Stimulated activated CD4-positive, alpha-beta T cell treated with anti-CD3 and anti-CD28 coated beads, Interleukin-4, amount 100 ng/mL, for 48 hours (primary cell): ENCODE measurements at regions not wholly inside any gene's neighbourhood (a gene's known extent, or its start where the extent isn't known, plus 50 kb on each side); places are given as distances from the start of the nearest gene placed in this dataset.

Experiments
- DNase-seq, 2 donors: peaks; one replicate each; pipeline ENCODE4 v3.0.0-alpha.2; 2020; ENCODE audit warnings: low read depth in 2 of 2

DNA sequence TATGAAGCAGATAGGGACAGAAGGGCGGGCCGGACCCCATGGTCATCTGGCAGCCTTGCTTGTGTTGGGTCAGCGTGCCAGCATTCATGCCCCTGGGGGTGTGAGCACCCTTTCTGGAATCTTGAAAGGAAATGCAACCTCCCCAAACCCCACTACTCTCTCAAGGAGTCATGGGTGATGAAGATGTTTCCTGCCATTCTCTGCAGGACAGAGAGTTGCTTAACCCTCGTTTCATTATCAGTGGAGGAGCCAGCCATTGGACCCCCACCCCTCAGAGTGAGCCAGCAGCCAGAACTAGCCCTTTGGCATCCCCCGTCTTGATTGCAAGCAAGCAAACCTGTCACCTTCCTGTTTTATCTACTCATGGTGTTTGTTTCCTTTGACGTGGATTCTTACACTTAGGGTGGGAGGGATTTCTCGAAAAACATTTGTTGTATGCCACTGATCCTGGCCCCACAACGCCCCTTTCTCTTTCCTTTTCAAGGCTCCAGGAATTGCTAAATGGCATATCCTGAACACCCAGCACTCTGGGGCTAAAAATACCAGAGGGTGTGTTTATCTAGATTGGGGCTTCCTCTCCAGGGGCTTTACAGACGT, 258.3 kb downstream of the ETS1 start:
- DNase-seq: no peak

DNA sequence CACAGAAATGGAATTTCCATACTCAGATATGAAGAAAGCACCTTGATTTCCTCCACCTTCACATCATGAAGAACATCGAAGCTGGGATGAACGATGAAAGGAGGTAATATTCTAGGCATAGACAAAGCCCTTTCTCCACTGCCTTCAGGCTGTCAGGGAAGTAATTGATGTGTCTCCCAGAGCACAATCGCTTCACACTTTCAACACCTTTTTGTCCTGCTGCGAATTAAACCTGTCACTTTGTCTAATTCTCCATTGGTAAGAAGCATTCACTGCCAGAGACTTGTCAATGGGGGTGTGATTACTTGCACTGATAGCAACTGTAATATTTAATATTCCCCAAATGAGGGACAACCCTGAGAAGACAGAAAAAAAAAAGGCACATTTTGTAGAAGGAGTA, 260.1 kb downstream of the ETS1 start:
- DNase-seq: no peak

DNA sequence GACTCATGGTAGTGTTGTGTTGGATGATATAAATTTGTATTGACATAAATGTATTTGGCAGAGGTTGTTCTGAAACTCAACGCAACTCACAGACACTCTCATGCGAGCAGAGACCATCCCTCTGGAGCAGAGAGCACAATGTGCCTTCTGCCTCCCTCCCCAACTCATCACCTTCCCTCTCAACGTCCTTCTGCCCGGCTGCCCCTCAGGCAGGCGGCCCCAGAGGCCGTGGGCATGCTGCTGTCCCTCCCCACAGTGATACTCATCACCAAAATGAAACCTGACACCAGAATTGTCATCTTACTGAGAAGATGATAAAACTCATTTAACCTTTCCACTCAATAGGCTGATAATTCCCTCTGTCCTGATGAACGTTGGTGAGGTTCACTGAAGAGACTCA, 260.6 kb downstream of the ETS1 start:
- no peak for DNase-seq

DNA sequence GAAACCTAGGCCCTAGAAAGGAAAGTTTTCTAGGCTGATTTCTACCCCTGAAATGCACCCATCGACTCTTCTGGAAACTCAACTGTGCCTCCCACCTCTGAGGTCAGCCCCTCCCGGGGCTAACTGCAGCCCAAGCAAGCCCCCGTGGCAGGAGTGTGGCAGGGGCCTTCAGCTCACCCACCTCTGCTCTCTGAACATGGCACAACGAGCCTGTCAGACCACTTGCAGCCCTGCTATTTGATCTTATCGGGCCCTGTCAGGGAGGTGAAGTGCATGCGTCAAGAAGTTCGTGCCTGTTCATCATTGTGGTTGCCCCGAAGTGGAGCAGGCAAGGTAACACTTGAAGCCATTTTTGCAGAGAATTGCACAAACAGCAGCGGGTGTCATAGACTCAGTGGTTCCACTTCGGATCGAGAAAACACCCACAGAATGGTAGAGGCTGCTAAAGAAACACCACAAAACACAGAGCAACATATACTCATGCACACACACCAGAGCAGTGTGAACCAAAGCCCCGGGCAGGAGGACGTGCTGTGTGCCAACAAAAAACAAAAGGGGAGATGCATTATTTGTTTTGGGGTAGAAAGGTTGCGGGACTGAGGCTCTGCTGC, 262.7 kb downstream of the ETS1 start:
- DNase-seq: peak; percentile 55 to 74

DNA sequence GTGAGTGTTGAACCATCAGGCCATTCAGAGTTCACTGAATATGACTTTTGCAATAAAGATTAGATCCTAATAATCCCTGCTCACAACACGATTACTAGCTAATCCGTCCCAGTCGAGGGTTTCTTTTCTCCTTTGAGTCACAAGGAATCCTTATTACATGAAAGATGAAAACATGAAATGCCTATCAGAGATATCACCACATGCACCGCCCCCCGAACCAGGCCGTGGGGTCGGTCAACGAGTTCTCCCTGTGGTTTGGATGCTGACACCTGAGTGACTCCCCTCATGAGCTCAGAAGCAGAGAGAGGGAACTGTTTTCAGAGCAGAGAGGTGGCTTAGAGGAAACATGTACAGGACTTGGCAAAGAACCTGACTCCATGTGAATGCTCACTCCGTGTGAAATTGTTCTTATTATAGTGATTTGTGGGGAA, 263.3 kb downstream of the ETS1 start:
- no peak for DNase-seq

DNA sequence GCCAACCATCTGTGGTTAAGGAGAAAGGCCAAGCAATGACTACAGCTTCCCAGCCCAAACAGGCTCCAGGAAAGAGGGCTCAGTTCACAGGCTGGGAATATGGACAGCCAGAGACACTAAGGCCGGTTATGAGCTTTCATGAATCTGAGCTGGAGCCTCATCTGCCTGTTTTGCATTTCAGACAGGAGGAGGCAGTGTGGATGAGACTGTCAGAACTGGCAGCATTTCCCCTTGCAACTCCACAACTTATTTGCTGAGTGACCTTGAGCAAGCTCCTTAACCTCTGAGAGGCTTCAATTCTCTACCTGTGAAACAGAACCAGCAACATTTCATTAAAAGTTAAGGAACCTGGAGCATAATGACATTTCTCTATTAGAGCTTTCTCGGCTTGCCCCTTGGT, 264.0 kb downstream of the ETS1 start:
- no peak for DNase-seq

DNA sequence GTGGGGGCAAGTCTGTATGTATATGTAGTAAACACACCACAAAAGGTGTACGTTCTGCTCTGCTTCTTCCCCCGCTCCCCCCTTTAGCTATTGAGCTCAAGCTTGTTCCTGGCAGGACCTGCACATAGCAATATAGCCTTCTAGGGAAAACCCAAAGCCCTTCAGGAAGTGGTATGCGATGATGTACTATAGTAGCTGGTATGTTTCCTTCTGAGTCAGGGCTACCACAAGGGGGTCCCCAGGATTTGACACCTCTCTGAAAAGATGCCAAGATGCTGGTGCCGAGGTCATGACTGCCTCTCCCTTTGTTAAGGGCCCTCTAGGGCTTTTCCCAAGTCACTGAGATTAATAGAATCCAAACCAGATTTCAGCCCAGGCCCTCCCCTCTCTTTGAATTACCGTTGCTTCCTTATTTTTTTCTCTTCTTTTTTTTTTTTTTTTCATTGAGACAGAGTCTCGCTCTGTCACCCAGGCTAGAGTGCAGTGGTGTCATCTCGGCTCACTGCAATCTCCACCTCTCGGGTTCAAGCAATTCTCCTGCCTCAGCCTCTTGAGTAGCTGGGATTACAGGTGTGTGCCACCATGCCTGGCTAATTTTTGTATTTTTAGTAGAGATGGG, 268.4 kb downstream of the ETS1 start:
- peak in 1 of 2 donors; percentile 74 for DNase-seq

DNA sequence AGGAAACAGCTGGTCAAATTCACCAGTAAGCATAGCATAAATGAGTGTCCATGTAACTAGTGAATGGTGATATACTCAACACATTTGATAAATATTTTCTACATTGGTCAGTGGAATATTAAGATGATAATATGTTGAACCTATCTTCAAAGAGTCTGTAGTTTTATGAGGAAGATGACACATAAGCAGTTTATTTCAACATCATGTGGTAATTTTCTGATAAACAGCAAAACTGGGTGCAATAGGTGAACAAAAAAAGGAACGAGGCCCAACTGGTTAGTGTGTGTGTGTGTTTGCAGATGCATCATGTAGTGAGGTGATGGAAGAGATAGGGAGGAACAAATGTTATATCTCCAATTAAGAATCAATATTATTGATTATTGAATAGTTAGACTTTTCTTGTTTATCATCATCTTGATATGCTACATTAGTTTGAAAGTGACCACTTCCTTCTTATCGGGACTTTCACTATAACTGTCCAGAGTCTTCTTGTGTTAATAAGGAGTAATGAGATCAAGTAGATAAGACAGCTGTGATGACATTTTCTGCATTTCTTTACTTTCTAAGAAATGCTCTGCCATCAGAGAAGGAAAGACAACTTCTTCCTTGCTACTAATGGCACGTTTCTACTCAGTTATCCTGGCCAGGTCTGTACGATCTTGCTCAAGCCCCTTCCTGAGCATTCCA, 270.7 kb downstream of the ETS1 start:
- no peak for DNase-seq

DNA sequence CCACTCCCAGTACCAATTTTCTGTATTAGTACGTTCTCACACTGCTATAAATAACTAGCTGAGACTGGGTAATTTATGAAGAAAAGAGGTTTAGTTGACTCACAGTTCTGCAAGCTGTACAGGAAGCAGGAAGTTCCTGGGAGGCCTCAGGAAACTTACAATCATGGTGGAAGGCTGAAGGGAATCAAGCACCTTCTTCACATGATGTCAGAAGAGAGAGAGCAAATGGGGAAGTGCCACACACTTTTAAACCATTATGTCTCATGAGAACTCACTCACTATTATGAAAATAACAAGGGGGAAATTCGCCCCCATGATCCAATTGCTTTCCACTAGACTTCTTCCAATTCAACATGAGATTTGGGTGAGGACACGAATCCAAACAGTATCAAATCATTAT, 271.4 kb downstream of the ETS1 start:
- DNase-seq: no peak

DNA sequence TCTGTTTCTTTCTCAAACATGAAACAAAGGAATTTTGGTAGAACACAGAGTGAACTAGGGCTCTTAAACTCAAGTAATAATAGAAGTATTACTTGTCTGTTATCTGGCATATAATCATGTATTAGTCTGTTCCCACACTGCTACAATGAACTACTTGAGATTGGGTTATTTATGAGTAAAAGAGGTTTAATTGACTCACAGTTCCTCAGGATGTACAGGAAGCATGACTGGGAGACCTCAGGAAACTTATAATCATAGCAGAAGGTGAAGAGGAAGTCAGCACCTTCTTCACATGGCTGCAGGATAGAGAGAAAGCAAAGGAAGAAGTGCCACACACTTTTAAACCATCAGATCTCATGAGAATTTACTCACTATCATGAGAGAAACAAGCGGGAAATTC, 273.4 kb downstream of the ETS1 start:
- DNase-seq: no peak

DNA sequence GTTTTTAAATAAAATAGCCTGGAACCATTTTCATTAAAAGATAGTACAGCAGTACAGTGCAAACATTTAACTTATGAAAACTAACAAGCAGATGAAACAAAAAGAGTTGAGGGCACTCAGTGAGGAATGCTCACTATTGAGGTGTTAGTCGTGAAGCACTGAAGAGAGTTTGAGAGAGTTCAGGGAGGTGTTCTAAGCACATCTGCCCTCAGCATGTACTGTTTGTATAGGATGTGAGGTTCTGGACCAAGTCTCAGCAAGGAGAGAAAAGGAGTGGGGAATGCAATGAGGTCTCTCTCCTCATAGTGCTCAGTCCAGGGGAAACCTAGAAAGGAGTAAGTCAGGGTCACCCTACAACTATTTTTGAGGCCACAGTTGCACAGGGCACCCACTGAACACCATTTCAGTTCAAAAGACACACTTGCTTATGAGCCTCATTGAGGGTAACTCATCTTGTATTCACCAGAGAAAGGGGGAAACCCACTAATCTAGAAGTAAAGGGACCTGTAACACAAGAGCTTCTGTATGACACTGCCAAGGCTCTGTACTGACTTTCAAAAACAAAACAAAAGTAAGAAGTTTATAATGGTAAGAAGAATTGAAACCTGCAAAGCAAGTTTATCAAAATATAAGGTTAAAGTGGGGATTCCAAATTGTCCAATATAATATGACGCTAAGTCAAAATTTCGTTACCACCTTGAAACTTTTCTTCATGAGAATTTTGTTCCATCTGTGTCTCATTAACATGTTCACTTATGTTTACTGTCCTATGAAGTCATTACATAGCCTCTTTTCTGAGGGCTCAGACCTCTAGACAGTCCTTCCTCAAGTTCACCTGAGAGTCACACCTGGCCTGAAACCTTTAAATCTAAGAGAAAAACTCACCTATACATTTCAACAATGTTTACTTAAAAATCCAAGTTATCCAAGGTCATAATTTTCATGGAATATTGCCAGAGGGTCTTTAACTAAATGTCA, 275.3 kb downstream of the ETS1 start:
- no peak for DNase-seq

DNA sequence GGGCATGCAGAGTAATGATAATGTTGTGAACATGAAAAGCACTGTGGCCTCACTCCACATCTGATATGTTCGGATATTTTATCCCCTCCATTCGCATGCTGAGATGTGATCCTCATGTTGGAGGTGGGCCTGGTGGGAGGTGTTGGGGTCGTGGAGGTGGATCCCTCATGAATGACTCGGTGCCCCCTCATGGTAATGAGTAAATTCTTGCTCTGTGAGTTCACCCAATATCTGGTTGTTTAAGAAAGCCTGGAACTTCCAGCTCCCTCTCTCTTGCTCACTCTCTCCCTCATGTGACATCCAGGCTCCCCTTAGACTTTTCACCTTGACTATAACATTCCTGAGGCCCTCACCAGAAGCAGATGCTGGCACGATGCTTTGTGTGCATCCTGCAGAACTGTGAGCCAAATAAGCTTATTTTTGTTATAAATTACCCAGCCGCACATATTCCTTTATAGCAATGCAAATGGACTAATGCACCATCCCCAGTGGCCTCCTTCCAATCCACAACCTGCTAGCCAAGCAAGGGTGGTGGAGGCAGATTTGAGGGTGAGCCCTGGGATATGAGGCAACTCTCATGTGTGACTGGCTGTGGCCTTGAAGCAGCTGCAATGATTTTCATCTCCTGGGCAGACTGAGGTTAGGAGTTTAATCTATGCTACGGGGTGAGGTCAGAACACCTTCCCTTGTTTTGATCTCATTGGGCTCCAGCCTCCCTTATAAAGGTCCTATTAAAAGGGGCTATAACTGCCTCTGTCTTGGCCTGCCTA, 276.5 kb downstream of the ETS1 start:
- DNase-seq: no peak

DNA sequence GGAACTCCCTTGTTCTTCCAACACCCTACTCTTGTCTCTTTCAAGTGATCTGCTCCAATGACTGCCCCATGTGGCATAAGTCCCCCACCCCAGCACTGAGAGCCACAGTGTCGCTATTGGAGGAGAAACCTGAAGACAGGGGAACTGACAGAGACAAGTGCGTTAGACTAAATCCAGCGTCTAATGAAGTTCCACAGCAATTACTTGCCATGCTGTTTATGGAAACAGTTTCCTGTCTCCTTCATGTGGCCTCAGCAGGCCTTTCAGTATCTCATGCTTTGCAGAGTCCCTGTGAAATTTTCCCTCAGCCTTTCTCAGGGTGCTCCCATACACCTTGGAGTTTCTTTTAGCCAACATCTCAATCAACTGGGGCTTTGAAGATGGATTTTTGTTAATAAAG, 277.4 kb downstream of the ETS1 start:
- no peak for DNase-seq

DNA sequence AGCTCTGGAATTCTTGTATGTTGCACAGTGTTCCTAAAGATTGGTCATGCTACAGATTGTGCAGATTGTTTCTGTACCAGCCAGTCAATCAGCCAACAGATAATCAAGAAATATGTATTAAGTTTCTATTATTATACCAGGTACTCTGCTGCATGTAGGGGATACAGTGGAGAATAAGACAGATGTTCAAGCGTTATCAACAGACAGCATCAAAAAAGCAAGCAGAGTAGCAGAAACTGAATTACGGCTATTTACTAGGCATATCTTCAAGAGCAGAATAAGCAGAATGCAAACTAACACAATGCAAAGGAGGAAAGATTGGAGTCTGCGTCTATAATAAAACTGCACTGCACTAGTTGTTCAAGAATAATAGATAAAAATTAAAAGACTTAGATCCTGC, 278.6 kb downstream of the ETS1 start:
- no peak for DNase-seq

DNA sequence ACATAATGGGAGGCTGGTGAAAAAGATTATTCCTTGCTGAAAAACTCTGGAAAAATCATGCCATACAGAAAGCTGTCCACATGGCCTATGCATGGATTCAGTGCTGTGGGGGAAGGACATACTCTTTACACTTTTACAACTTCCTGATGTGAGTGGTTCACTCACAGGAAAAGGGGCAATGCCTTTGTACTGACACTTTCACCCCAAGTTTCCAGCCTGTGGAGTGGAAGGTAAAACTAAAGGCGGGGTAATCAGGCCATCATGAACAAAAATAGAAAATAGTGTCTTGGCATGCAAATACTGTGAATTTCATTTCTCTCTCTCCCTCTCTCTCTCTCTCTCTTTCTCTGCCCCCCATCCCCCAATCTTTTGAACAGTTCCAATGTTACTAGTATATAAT, 281.8 kb downstream of the ETS1 start:
- DNase-seq: no peak

DNA sequence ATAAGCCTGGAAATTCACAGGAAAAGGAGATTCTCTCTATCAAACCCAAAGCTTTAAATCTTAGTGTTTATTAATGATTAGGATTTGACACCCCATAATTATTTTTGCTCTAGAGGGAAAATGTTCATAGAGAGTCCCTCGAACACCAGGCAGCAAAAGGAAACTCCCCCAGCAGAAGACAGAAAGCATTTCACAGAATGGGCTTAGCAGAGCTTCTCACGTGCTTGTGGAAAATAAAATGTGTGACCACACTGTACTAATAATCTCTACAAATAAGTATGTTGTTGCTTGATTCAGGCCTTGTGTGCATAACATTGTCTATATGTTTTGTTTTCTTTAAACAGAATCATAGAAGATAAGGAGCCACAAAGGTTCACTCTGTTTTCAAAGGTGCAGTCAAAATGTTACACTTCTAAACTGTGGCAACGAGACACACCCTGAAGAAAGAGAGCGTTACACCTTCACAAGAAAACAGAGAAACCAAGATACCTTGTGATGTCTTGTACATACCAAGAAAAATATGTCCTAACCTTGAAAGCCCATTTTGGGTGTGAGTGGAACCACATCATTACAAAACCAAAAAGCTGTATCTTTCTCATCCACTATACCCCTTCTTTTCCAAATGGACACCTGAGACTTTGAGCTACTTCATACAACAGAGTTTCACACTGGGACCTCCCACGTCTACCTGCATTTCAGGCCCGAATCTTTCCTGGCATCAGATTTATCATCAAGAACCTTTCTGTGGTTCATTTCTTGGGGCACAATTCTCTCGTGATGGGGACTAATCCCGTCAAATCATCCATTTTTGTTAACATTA, 282.5 kb downstream of the ETS1 start:
- no peak for DNase-seq

DNA sequence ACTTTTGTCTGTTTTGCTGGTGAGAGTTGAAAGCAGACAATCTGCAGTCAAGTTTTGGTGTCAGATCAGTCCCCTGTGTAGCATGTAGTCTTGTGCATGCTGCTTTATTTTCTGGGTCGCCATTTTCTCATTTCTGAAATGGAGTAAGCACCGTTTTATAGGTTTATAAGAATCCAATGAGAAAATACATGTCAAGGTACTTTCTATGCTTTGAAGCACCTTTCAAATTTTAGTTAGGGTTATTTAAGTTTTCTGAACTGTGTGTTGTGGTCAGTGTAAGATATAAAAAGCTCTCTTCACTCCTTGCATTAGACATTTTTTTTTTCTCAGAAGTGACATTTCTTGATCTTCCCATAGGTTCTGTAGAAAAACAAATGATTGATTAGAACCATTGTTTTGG, 283.2 kb downstream of the ETS1 start:
- no peak for DNase-seq

DNA sequence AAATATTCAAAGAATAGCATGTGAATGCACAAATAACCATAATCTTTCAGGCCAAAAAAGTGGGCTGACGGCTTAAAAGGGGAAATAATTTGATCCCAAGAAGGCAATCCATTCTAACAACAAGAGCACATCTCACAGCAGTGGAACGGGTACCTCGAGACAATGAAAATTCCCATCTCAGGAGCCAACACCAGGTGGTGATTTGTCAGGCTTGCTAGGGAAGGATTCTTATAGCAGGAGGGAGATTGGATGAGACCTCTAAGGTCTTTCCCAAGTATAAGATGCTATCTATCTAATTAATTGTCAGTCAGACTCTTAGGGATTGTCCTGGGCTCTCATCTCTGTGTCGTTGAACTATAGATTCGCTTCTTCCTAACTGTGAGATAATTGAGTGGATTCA, 284.0 kb downstream of the ETS1 start:
- no peak for DNase-seq

DNA sequence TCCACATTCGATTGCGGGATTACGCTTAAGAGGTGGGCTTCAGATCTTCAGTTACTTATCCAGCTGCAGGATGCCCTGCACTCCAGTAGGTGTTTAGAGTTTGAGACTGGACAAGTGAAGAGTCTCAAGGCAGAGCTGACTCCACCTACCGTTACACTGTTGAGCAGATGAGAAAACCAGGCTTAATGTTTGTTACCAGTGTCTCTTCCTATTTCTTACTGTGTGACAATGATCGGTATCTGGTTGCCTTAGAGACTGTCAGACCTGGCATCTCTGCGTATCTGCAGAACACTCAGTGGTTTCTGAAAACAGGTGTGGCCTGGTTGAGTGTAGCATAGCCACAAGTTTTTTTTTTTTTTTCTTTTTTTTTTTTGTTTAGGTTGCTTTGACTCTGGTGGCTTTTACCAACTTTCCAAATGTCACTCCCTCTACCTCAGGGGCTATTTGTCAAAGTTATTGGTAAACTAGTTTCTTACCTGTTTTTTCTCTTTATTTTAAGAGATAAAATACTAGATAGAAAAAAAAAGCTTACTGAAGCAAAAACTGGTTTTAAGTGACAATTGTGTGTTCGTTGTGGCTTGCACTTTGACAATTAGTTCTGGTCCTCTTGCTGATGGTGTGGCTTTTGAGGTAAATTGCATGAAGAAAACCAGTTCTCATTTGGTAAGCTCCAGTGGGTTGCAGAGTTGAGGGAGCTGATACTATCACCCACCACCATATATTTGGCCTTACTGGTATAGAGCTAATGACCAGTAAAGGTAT, 284.8 kb downstream of the ETS1 start:
- DNase-seq: peak in 1 of 2 donors; percentile 57
